Pancreas (tissue), 10 donors: ENCODE measurements at regions not wholly inside any gene's neighbourhood (a gene's known extent, or its start where the extent isn't known, plus 50 kb on each side); places are given as distances from the start of the nearest gene placed in this dataset.

Experiments used
- ATAC-seq, 4 donors: fragments of 200-7000 bp; cut with Tn5 transposase; one replicate each; pipeline versions ENCODE4 v1.8.0 to v1.9.1; 2020; ENCODE audit warnings: mild to moderate bottlenecking in 4 of 4, moderate library complexity in 4 of 4
- DNase-seq, 6 donors: peaks; one replicate each; pipeline ENCODE4 v3.0.0-alpha.2; 2020
- FAIRE-seq: peaks from 2 replicates; lab custom pipeline; 2012; peaks lifted over from hg19 to GRCh38; lab: Jason Lieb, UNC
- H3K27ac ChIP-seq, 4 donors: fragments of 200-600 bp; sonication (generic); 1 replicate in 3 of 4; 2 replicates in 1 of 4; pipeline versions ENCODE4 v1.5.0 to v1.8.0; 2020
- H3K27me3 ChIP-seq, 4 donors: fragments of 200-600 bp; one replicate each; pipeline ENCODE4 v1.8.0; 2021
- H3K36me3 ChIP-seq, 3 donors: fragments of 200-600 bp; sonication (generic) in 1 of 3; one replicate each; pipeline versions ENCODE4 v1.5.0 to v1.8.0; 2020 to 2021
- H3K4me1 ChIP-seq, 3 donors: fragments of 200-600 bp; one replicate each; pipeline ENCODE4 v1.8.0; 2021
- H3K4me3 ChIP-seq, 4 donors: fragments of 200-600 bp; sonication (generic) in 2 of 4; one replicate each; pipeline versions ENCODE4 v1.5.0 to v1.8.0; 2020 to 2021
- H3K9me3 ChIP-seq, 4 donors: fragments of 200-600 bp; one replicate each; pipeline ENCODE4 v1.8.0; 2021
- CTCF ChIP-seq, 4 donors: fragments of 200-600 bp; sonication (generic) in 3 of 4; IDR thresholded peaks; one replicate each; pipeline versions ENCODE4 v1.5.0 to v1.8.0; 2021; ENCODE audit warnings: antibody characterized with exemption in 4 of 4
- WGBS, 2 donors: extraction: QIAGEN DNeasy Blood & Tissue Kit; methylation state at CpG; one replicate each; pipeline ENCODE4 v1.1.7; 2013; 5-methylcytosine and 5-hydroxymethylcytosine counted together
- intact Hi-C, 3 donors: fragments of 100-400 bp; cut with DNase I; formaldehyde crosslinking; loops; one replicate each; pipeline versions ENCODE4 v1.11.1 to v1.14.2; 2022
- donor health status: healthy with polysubstance abuse.
- donor health status: DM: no; HTN: no; CAD: no; lungs with moderate emphysema.
- donor health status: DM: no; HTN: no; CAD: no.
- donor health status: control.
- donor health status: control.
- donor health status: Bipolar disorder and iron deficiency.
- donor health status: DM: yes; HTN: yes; CAD: no.
- donor health status: DM: no; HTN: no; CAD: no.
- donor health status: DM: no; HTN: no; CAD: no.
- donor health status: DM: yes; HTN: yes; CAD: no.

GRCh38 chr22:49703990-49704344, 123.7 kb downstream of the BRD1 start:
- FAIRE-seq = no peak
- H3K27me3 ChIP-seq = peaks cover 0 to 17% (median 0%) of the 10 kb centered on the region in 4 donors

GRCh38 chr22:49703505-49703904, 124.2 kb downstream of the BRD1 start:
- 61 to 64% methylated on average over 15 of the region's 15 CpGs for WGBS, 2 donors
- no peak for TF ChIP-seq CTCF (IDR thresholded peaks at IDR 0.05)
- intact Hi-C loops = no loop called here
- no peak overlapping the region for H3K27ac ChIP-seq
- no peaks in the 10 kb centered on the region for H3K36me3 ChIP-seq
- ATAC-seq (no peak), DNase-seq (peak in 1 of 6 donors; percentile 47), FAIRE-seq (no peak)
- no peaks in the 10 kb centered on the region for H3K9me3 ChIP-seq
- no peaks in the 10 kb centered on the region for H3K4me1 ChIP-seq
- no peak overlapping the region for H3K4me3 ChIP-seq
- peaks cover 0 to 17% (median 0%) of the 10 kb centered on the region in 4 donors for H3K27me3 ChIP-seq

More at GRCh38 chr22:49703990-49704344, 123.7 kb downstream of the BRD1 start:
- Histone ChIP-seq H3K36me3 (no peaks in the 10 kb centered on the region), H3K9me3 (no peaks in the 10 kb centered on the region), H3K4me1 (no peaks in the 10 kb centered on the region), H3K27ac (no peak overlapping the region), H3K4me3 (no peak overlapping the region)
- ATAC-seq (no peak), DNase-seq (no peak)
- intact Hi-C loops = no loop called here
- 28 to 37% methylated on average over 10 of the region's 10 CpGs for WGBS, 2 donors
- no peak for TF ChIP-seq CTCF (IDR thresholded peaks at IDR 0.05)

GRCh38 chr22:49702068-49702397, 125.6 kb downstream of the BRD1 start:
- 66 to 76% methylated on average over 2 of the region's 2 CpGs for WGBS, 2 donors
- DNase-seq = no peak
- no peak for ATAC-seq
- Histone ChIP-seq H3K4me3 (no peak overlapping the region), H3K4me1 (no peaks in the 10 kb centered on the region), H3K27ac (no peak overlapping the region), H3K27me3 (peaks cover 0 to 17% (median 0%) of the 10 kb centered on the region in 4 donors), H3K36me3 (no peaks in the 10 kb centered on the region), H3K9me3 (no peaks in the 10 kb centered on the region)
- no peak for TF ChIP-seq CTCF (IDR thresholded peaks at IDR 0.05)
- FAIRE-seq = no peak
- intact Hi-C loops = no loop called here

GRCh38 chr22:49701380-49702067, 126.1 kb downstream of the BRD1 start:
- intact Hi-C loops = no loop called here
- peak in 1 of 4 donors; percentile 17 for TF ChIP-seq CTCF (IDR thresholded peaks at IDR 0.05)
- Histone ChIP-seq H3K27ac (no peak overlapping the region), H3K9me3 (no peaks in the 10 kb centered on the region), H3K4me3 (no peak overlapping the region), H3K27me3 (peaks cover 0 to 17% (median 0%) of the 10 kb centered on the region in 4 donors), H3K36me3 (no peaks in the 10 kb centered on the region), H3K4me1 (no peaks in the 10 kb centered on the region)
- no peak for ATAC-seq
- 62 to 69% methylated on average over 6 of the region's 6 CpGs for WGBS, 2 donors
- no peak for FAIRE-seq
- no peak for DNase-seq

- Histone ChIP-seq H3K36me3 (no peaks in the 10 kb centered on the region), H3K27ac (no peak overlapping the region), H3K4me1 (no peaks in the 10 kb centered on the region), H3K4me3 (no peak overlapping the region), H3K27me3 (peaks cover 0 to 12% (median 0%) of the 10 kb centered on the region in 4 donors), H3K9me3 (no peaks in the 10 kb centered on the region)
- intact Hi-C loops = no loop called here
- FAIRE-seq = no peak
- no peak for TF ChIP-seq CTCF (IDR thresholded peaks at IDR 0.05)
- DNase-seq = no peak
- WGBS, 2 donors = 69 to 85% methylated on average over 12 of the region's 12 CpGs
- ATAC-seq = no peak
Observed at GRCh38 chr22:49699928-49700498, 127.7 kb downstream of the BRD1 start.
